Heart left ventricle (tissue), 16 donors: ENCODE measurements at regions not wholly inside any gene's neighbourhood (a gene's known extent, or its start where the extent isn't known, plus 50 kb on each side); places are given as distances from the start of the nearest gene placed in this dataset.
A peak's percentile ranks its signal among the peaks of the same experiment; 100 is the strongest.

ENCODE experiments used
- ATAC-seq, 4 donors: fragments of 200-7000 bp; cut with Tn5 transposase; one replicate each; pipeline ENCODE4 v1.9.1; 2020 to 2022; ENCODE audit warnings: moderate library complexity in 4 of 4, mild to moderate bottlenecking in 3 of 4, moderate number of reproducible peaks in 1 of 4
- DNase-seq, 5 donors: peaks; one replicate each; pipeline ENCODE4 v3.0.0-alpha.2; 2020
- H3K27ac ChIP-seq, 12 donors: fragments of 200-600 bp; sonication (generic) in 4 of 12; one replicate each; pipeline versions ENCODE4 v1.5.0 to v1.8.0; 2016 to 2022; ENCODE audit warnings: mild to moderate bottlenecking in 2 of 12
- H3K27me3 ChIP-seq, 9 donors: fragments of 200-600 bp; sonication (generic) in 2 of 9; one replicate each; pipeline versions ENCODE4 v1.5.1 to v1.8.0; 2016 to 2022; ENCODE audit warnings: mild to moderate bottlenecking in 3 of 9
- H3K36me3 ChIP-seq, 9 donors: fragments of 200-600 bp; sonication (generic) in 2 of 9; one replicate each; pipeline versions ENCODE4 v1.5.0 to v1.8.0; 2018 to 2022; ENCODE audit warnings: mild to moderate bottlenecking in 2 of 9
- H3K4me1 ChIP-seq, 12 donors: fragments of 200-600 bp; sonication (generic) in 4 of 12; one replicate each; pipeline versions ENCODE4 v1.5.0 to v1.8.0; 2016 to 2022; ENCODE audit warnings: mild to moderate bottlenecking in 3 of 12
- H3K4me3 ChIP-seq, 12 donors: fragments of 200-600 bp; sonication (generic) in 4 of 12; one replicate each; pipeline versions ENCODE4 v1.5.0 to v1.8.0; 2017 to 2022; ENCODE audit warnings: mild to moderate bottlenecking in 9 of 12, moderate library complexity in 4 of 12
- H3K9me3 ChIP-seq, 12 donors: fragments of 200-600 bp; sonication (generic) in 4 of 12; one replicate each; pipeline versions ENCODE4 v1.5.0 to v1.8.0; 2016 to 2022; ENCODE audit warnings: mild to moderate bottlenecking in 1 of 12
- POLR2A ChIP-seq, 2 donors: fragments of 450-650 bp; IDR thresholded peaks; one replicate each; pipeline ENCODE4 v1.6.1; 2017; ENCODE audit warnings: antibody characterized with exemption in 2 of 2, mild to moderate bottlenecking in 2 of 2, moderate library complexity in 2 of 2
- WGBS, 4 donors: extraction: QIAGEN DNeasy Blood & Tissue Kit in 2 of 4; methylation state at CpG; one replicate each; pipeline versions ENCODE4 v1.1.5 to v1.1.7; 2013 to 2018; 5-methylcytosine and 5-hydroxymethylcytosine counted together
- intact Hi-C, 10 donors: fragments of 100-400 bp; cut with DNase I; formaldehyde crosslinking; loops; one replicate each; pipeline versions ENCODE4 v1.11.1 to v1.14.2; 2022
- TF ChIP-seq, protein P1 (sequence below), 12 donors: fragments of 200-600 bp; sonication (generic) in 4 of 12; IDR thresholded peaks; one replicate each; pipeline versions ENCODE4 v1.5.0 to v1.8.0; 2018 to 2022; ENCODE audit warnings: antibody characterized with exemption in 12 of 12, mild to moderate bottlenecking in 5 of 12
- donor health status: ischemic (EF 13 %, LVEDD 7.1; RV severe dilation, severe dysfunction).
- donor health status: healthy with polysubstance abuse.
- donor health status: DM: no; HTN: yes; CAD: no.
- donor health status: DM: no; HTN: no; CAD: no.
- donor health status: ischemic (EF 25% LVEDD 6.9; RV normal size, moderate dysfunction).
- donor health status: ischemic (EF 25% LVEDD 5.7; RV mildly dilated, moderate dysfunction).
- donor health status: healthy.
- donor health status: DM: yes; HTN: yes; CAD: no.
- donor health status: ischemic (EF 35%, LVEDD 5.7; RV mildly dilated, moderate dysfunction).
- donor health status: nonischemic (EF 11% LVEDD 7.7; RV severe dilation, severe dysfunction).
- donor health status: DM: yes; HTN: yes; CAD: no.
- donor health status: PGD.
- donor health status: ischemic (EF 29% LVEDD 5.4; RV normal size, mild dysfunction).
- donor health status: nonischemic (EF 23%, LVEDD 6.1; RV moderate dilation, normal function).

DNA sequence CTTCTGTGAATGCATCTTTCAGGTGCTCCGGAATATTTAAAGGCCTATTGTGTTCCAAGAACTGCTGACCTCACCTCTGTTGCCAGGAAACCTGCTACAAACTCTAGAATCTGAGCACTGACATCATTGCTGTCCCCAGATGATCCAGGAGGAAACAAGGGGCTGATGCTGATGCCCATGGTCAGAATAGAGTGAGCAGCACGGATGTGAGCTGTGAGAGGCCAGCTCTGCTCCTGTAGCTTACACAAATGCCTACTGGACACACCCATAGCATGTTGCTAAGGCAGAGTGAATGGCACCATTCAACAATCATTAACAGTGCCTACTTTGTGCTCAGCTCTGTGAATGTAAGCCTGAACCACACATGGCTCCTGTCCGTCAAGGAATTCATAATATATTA is 276.7 kb upstream of the API5 start:
- Histone ChIP-seq H3K27me3 (no peaks in the 10 kb centered on the region), H3K36me3 (no peaks in the 10 kb centered on the region), H3K9me3 (no peaks in the 10 kb centered on the region), H3K4me1 (no peaks in the 10 kb centered on the region), H3K4me3 (no peak overlapping the region), H3K27ac (no peak overlapping the region)
- intact Hi-C loops = no loop called here
- no peak for TF ChIP-seq POLR2A (IDR thresholded peaks at IDR 0.05)
- TF ChIP-seq, protein P1, sequence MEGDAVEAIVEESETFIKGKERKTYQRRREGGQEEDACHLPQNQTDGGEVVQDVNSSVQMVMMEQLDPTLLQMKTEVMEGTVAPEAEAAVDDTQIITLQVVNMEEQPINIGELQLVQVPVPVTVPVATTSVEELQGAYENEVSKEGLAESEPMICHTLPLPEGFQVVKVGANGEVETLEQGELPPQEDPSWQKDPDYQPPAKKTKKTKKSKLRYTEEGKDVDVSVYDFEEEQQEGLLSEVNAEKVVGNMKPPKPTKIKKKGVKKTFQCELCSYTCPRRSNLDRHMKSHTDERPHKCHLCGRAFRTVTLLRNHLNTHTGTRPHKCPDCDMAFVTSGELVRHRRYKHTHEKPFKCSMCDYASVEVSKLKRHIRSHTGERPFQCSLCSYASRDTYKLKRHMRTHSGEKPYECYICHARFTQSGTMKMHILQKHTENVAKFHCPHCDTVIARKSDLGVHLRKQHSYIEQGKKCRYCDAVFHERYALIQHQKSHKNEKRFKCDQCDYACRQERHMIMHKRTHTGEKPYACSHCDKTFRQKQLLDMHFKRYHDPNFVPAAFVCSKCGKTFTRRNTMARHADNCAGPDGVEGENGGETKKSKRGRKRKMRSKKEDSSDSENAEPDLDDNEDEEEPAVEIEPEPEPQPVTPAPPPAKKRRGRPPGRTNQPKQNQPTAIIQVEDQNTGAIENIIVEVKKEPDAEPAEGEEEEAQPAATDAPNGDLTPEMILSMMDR (IDR thresholded peaks at IDR 0.05) = no peak
- WGBS, 4 donors = 46 to 55% (median 49%) methylated on average over 2 to 3 of the region's 3 CpGs
- DNase-seq (no peak), ATAC-seq (peak in 2 of 4 donors; percentile 14 to 49)

DNA sequence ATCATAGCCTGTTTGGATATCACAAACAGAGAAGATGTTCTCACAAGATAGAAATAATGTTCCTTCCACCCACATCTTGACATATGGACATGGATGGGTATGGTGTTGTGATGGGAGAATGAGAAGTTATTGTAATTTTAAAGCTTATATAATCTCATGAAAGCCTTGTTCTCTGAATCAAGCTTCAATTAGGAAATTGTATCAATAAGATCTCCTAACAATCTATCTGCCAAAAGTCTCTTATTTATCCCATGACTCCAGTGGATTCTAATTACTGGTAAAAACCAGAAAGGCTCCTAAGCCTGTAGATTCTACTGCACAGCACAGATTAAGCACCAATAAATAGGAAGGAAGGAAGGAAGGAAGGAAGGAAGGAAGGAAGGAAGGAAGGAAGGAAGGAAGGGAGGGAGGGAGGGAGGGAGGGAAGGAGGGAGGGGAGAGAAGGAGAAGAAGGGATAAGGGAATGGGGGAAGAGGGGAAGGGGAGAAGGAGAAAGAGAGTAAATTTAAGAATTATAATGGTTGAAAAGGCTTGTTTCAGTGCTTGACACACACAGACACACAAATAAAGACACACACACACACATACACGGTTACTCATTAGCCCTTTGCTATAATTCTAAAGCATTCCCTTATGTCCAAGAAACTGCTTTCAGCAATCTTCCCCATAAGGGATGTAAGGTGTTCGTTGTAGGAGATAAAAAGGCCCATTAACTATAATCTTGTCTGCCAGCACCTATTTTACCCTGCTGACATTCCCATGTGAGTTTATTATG is 258.0 kb upstream of the API5 start:
- 47 to 59% (median 51%) methylated on average over 2 of the region's 2 CpGs for WGBS, 4 donors
- H3K4me1 ChIP-seq = no peaks in the 10 kb centered on the region
- no peaks in the 10 kb centered on the region for H3K36me3 ChIP-seq
- H3K9me3 ChIP-seq = no peaks in the 10 kb centered on the region
- intact Hi-C loops = no loop called here
- no peak overlapping the region for H3K4me3 ChIP-seq
- ATAC-seq (no peak), DNase-seq (no peak)
- H3K27ac ChIP-seq = no peak overlapping the region
- TF ChIP-seq, protein P1 (IDR thresholded peaks at IDR 0.05) = no peak
- TF ChIP-seq POLR2A (IDR thresholded peaks at IDR 0.05) = no peak
- no peaks in the 10 kb centered on the region for H3K27me3 ChIP-seq

DNA sequence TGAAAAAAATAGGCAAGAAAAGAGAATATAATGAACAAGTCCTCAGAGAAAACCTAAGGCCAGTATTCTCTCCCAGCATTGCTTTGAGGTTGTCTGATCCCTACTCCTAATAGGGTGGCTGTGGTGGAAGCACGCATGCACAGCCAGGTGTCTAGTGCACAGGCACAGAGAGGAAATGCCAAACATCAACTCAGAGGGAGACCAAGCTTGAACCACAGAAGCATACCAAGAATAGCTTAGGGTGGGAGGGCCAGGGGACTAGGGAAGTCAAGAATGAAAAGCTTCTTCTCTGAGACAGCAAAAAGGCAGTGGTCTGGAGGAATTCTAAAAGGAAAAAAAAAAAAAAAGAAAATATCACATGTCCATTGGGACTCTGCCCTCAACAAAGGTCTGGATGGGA is 244.1 kb upstream of the API5 start:
- no peak for ATAC-seq
- no peaks in the 10 kb centered on the region for H3K4me1 ChIP-seq
- WGBS, 4 donors = 67 to 93% (median 81%) methylated on average over 1 of the region's 1 CpG

DNA sequence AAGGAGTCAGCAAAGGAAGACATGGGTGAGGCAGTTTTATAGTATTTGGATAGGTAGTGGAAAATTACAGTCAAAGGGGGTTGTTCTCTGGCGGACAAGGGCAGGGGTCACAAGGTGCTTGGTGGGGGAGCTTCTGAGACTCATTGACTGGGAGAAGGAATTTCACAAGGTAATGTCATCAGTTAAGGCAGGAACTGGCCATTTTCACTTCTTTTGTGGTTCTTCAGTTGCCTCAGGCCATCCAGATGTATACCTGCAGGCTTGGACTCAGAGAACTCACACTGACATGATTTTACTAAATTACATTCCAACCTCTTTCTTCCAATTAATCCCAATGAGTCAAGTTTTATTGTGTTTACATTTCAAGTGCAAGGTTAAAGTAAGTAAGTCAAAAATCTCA is 240.5 kb upstream of the API5 start:
- H3K36me3 ChIP-seq = no peaks in the 10 kb centered on the region
- no peak for DNase-seq
- WGBS, 4 donors = 77 to 89% (median 85%) methylated on average over 1 of the region's 1 CpG
- no peak for ATAC-seq
- TF ChIP-seq, protein P1 (IDR thresholded peaks at IDR 0.05) = no peak
- no peak for TF ChIP-seq POLR2A (IDR thresholded peaks at IDR 0.05)
- H3K27ac ChIP-seq = no peak overlapping the region
- no peak overlapping the region for H3K4me3 ChIP-seq
- no peaks in the 10 kb centered on the region for H3K4me1 ChIP-seq
- peaks cover 0 to 15% (median 0%) of the 10 kb centered on the region in 12 donors for H3K9me3 ChIP-seq
- intact Hi-C loops = no loop called here
- no peaks in the 10 kb centered on the region for H3K27me3 ChIP-seq

More for the DNA sequence above, 244.1 kb upstream of the API5 start:
- no peak overlapping the region for H3K27ac ChIP-seq
- H3K36me3 ChIP-seq = no peaks in the 10 kb centered on the region
- no peak overlapping the region for H3K4me3 ChIP-seq
- peaks cover 0 to 15% (median 0%) of the 10 kb centered on the region in 12 donors for H3K9me3 ChIP-seq
- TF ChIP-seq, protein P1 (IDR thresholded peaks at IDR 0.05) = no peak
- no peak for TF ChIP-seq POLR2A (IDR thresholded peaks at IDR 0.05)
- intact Hi-C loops = no loop called here
- DNase-seq = no peak
- H3K27me3 ChIP-seq = no peaks in the 10 kb centered on the region
